Neural cell (in vitro differentiated cells): ENCODE measurements at regions not wholly inside any gene's neighbourhood (a gene's known extent, or its start where the extent isn't known, plus 50 kb on each side); places are given as distances from the start of the nearest gene placed in this dataset.

Source experiments
- CTCF ChIP-seq: fragments of 450-650 bp; IDR thresholded peaks from 2 replicates; pipeline ENCODE4 v1.5.1; 2014; ENCODE audit warnings: antibody characterized with exemption, mild to moderate bottlenecking, moderate library complexity; ENCODE audit not compliant: poor library complexity, severe bottlenecking
- MXI1 ChIP-seq: fragments of 450-650 bp; conservative IDR thresholded peaks from 2 replicates; pipeline ENCODE4 v1.6.1; 2014; ENCODE audit warnings: antibody characterized with exemption, mild to moderate bottlenecking; ENCODE audit not compliant: poor library complexity, severe bottlenecking

DNA sequence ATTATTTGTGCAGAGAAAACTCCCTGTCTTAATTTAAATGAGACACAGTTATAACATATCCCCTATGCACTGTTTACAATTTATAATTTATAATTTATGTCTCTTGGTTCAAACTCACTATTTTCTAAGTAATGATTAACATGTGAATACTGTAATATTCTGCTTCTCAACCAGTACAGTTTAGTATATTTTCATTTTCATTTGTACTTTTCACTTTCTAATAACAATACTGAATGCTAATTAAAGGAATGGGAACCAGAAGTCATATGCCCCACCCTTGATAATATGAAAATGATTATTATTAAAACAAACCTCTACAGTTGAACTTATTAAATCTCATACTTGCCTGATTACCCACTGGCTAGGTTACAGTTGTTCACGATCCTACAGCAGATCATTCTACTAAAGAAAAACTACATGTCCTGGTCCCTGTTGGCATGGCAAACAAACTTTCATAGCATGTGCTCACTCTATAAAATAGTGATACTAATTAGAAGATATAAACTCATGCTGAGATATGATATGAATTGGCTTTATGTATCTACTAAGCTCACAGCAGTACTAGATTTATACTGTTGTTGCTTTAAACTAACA, 66.4 kb downstream of the POU5F2 start:
- TF ChIP-seq MXI1 (no peak), CTCF (no peak)
